Osteocyte (in vitro differentiated cells): ENCODE measurements at regions not wholly inside any gene's neighbourhood (a gene's known extent, or its start where the extent isn't known, plus 50 kb on each side); places are given as distances from the start of the nearest gene placed in this dataset.

Source experiments
- DNase-seq: peaks from one replicate; pipeline ENCODE4 v3.0.0; 2021; ENCODE audit warnings: mixed read lengths; ENCODE audit not compliant: unreplicated experiment; ENCODE audit errors: extremely low spot score
- H3K27ac Mint-ChIP-seq: one replicate; pipeline ENCODE4 v1.8.0; 2021; ENCODE audit warnings: mild to moderate bottlenecking, mixed read lengths; ENCODE audit not compliant: unreplicated experiment
- H3K27me3 Mint-ChIP-seq: one replicate; pipeline ENCODE4 v1.8.0; 2021; ENCODE audit warnings: mixed read lengths; ENCODE audit not compliant: unreplicated experiment
- H3K36me3 Mint-ChIP-seq: one replicate; pipeline ENCODE4 v1.8.0; 2021; ENCODE audit warnings: mixed read lengths; ENCODE audit not compliant: unreplicated experiment
- H3K4me1 Mint-ChIP-seq: one replicate; pipeline ENCODE4 v1.8.0; 2021; ENCODE audit warnings: mixed read lengths; ENCODE audit not compliant: unreplicated experiment
- H3K4me3 Mint-ChIP-seq: one replicate; pipeline ENCODE4 v1.8.0; 2021; ENCODE audit warnings: mild to moderate bottlenecking, moderate library complexity, mixed read lengths; ENCODE audit not compliant: unreplicated experiment
- H3K9me3 Mint-ChIP-seq: one replicate; pipeline ENCODE4 v1.8.0; 2021; ENCODE audit warnings: mixed read lengths; ENCODE audit not compliant: unreplicated experiment
- CTCF ChIP-seq: fragments of 200-600 bp; sonication (generic); IDR thresholded peaks from 2 replicates; pipeline ENCODE4 v1.5.0; 2021; ENCODE audit warnings: antibody characterized with exemption, mild to moderate bottlenecking, moderate library complexity

GRCh38 chr16:72224260-72224768 is 52.4 kb upstream of the PMFBP1 start:
- Mint-ChIP-seq H3K27ac (no peak overlapping the region), H3K4me3 (no peak overlapping the region), H3K27me3 (no peaks in the 10 kb centered on the region), H3K9me3 (no peaks in the 10 kb centered on the region), H3K4me1 (no peaks in the 10 kb centered on the region), H3K36me3 (no peaks in the 10 kb centered on the region)
- DNase-seq = no peak
- TF ChIP-seq CTCF = no peak

GRCh38 chr16:72222503-72222902 is 50.5 kb upstream of the PMFBP1 start:
- Mint-ChIP-seq H3K4me1 (no peaks in the 10 kb centered on the region), H3K27me3 (no peaks in the 10 kb centered on the region), H3K27ac (no peak overlapping the region), H3K9me3 (no peaks in the 10 kb centered on the region), H3K36me3 (no peaks in the 10 kb centered on the region), H3K4me3 (no peak overlapping the region)
- no peak for TF ChIP-seq CTCF
- no peak for DNase-seq
